ENCODE measurements at regions not wholly inside any gene's neighbourhood (a gene's known extent, or its start where the extent isn't known, plus 50 kb on each side); places are given as distances from the start of the nearest gene placed in this dataset.

DNA sequence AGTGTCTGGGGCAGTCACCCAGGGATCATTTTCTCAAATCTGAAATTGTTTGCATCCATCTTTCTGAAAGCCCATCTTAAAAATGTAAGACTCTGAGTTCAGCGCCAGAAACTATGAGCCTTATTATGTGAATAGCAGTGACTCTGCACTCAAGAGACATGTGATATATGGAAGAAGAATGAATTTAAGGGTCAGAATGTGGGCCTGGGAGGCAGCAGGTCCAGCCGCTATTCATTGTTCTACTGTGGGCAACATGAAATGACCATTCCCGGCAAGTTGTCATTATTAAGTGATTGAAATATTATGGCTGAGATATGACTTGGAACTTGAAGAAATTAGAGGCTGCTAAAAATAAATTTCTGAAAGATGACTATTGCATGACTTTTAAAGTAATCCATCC is 228.6 kb upstream of the ARRDC4 start:
- Histone ChIP-seq H3K4me3 (no peak overlapping the region), H3K9me3 (no peaks in the 10 kb centered on the region), H3K4me1 (peaks cover 0 to 8% (median 0%) of the 10 kb centered on the region in 12 donors), H3K36me3 (no peaks in the 10 kb centered on the region), H3K27me3 (peaks cover 0 to 4% (median 0%) of the 10 kb centered on the region in 9 donors), H3K27ac (no peak overlapping the region)
- intact Hi-C loops (cut with DNase I) = no loop called here
- TF ChIP-seq, protein P1, sequence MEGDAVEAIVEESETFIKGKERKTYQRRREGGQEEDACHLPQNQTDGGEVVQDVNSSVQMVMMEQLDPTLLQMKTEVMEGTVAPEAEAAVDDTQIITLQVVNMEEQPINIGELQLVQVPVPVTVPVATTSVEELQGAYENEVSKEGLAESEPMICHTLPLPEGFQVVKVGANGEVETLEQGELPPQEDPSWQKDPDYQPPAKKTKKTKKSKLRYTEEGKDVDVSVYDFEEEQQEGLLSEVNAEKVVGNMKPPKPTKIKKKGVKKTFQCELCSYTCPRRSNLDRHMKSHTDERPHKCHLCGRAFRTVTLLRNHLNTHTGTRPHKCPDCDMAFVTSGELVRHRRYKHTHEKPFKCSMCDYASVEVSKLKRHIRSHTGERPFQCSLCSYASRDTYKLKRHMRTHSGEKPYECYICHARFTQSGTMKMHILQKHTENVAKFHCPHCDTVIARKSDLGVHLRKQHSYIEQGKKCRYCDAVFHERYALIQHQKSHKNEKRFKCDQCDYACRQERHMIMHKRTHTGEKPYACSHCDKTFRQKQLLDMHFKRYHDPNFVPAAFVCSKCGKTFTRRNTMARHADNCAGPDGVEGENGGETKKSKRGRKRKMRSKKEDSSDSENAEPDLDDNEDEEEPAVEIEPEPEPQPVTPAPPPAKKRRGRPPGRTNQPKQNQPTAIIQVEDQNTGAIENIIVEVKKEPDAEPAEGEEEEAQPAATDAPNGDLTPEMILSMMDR (IDR thresholded peaks at IDR 0.05) = no peak
- no peak for TF ChIP-seq POLR2A (IDR thresholded peaks at IDR 0.05)
- WGBS, 4 donors = 90 to 98% (median 94%) methylated on average over 3 of the region's 3 CpGs
- ATAC-seq (no peak), DNase-seq (no peak)

DNA sequence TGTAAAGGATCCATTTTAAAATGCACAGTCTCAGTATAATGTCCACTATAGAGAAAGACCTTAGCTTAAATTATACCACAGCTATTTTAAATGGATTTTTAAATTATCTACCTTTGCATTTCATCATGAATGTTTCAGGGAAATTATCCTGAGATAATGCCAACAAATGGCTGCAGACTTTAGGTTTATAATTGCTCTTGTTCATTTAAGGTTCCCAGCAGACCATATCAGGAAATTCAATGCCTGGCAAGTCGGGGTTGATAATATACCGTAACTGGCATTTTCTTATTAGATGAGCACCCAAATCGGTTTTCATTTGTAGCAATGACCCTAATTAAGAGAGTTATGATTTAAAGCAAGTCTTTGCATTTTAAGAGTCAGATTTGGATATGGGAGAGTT is 227.1 kb upstream of the ARRDC4 start:
- no peak for ATAC-seq
- Histone ChIP-seq H3K27me3 (peaks cover 0 to 4% (median 0%) of the 10 kb centered on the region in 9 donors), H3K4me3 (no peak overlapping the region), H3K4me1 (peaks cover 0 to 8% (median 0%) of the 10 kb centered on the region in 12 donors), H3K9me3 (no peaks in the 10 kb centered on the region), H3K36me3 (no peaks in the 10 kb centered on the region), H3K27ac (no peak overlapping the region)
- DNase-seq = no peak
- intact Hi-C loops (cut with DNase I) = no loop called here
- 70 to 88% (median 84%) methylated on average over 3 of the region's 3 CpGs for WGBS, 4 donors
- no peak for TF ChIP-seq POLR2A (IDR thresholded peaks at IDR 0.05)

DNA sequence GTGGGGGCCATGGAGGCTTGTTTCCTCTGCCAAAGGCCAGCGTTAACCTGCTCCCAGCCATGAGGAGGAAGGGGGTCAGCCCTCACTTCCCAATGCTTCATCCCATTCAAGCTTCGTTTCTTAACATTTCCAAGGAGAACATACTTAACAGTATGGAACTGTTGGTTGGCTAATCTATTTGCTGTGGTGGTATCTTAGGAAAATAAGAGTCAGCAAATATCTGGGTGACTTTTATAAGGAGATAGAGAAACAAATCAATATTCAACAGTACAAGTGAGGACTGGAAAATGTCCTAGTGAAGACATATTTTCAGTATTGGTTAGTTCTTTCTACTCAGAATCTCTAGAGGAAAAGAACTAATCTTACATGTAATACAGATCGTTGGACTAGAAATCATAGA is 223.8 kb upstream of the ARRDC4 start:
- Histone ChIP-seq H3K27ac (no peak overlapping the region), H3K36me3 (no peaks in the 10 kb centered on the region), H3K27me3 (no peaks in the 10 kb centered on the region), H3K4me3 (no peak overlapping the region), H3K9me3 (no peaks in the 10 kb centered on the region), H3K4me1 (no peaks in the 10 kb centered on the region)
- no peak for TF ChIP-seq POLR2A (IDR thresholded peaks at IDR 0.05)
- TF ChIP-seq, protein P1 (IDR thresholded peaks at IDR 0.05) = no peak
- intact Hi-C loops (cut with DNase I) = no loop called here
- WGBS, 4 donors = 70 to 86% (median 79%) methylated on average over 3 of the region's 3 CpGs
- no peak for DNase-seq
- ATAC-seq = no peak

DNA sequence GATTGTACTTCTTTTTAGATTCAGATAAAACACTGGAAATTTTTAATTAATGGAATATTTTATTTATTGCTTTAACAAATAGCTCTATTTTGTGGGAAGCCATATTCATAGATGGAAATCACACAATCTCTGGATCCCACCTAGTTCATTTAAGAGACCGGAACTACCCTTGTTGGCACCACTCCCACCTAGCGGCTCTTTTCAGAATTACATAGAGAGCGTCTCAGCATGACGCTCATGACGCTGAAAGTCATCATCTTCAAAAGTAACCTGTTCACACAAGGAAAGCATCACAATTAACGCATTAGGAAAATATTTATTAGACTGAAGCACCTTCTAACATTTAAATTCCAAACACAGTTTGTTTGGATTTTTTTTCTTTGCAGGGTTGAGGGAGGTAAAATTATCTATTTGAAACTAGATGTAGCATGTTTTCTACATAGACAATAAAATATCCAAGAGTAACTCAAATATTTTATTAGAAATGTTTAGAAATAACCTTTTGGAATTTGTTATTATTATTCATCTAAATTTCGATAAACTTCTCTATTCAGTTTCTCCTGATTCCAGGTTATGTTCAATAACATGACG is 214.9 kb upstream of the ARRDC4 start:
- no peaks in the 10 kb centered on the region for H3K27me3 ChIP-seq
- H3K36me3 ChIP-seq = no peaks in the 10 kb centered on the region
- DNase-seq (peak in 2 of 5 donors; percentile 8 to 36), ATAC-seq (no peak)
- intact Hi-C loops (cut with DNase I) = loop anchor here in 1 of 10 donors (10.0 kb wide), 1 partner anchor 501 kb away; no protein-coding TSS in a partner anchor
- H3K4me3 ChIP-seq = no peak overlapping the region
- no peak overlapping the region for H3K27ac ChIP-seq
- TF ChIP-seq, protein P1 (IDR thresholded peaks at IDR 0.05) = peak; percentile 50 to 75 (median 60)
- no peak for TF ChIP-seq POLR2A (IDR thresholded peaks at IDR 0.05)
- peaks cover 0 to 4% (median 0%) of the 10 kb centered on the region in 12 donors for H3K9me3 ChIP-seq
- H3K4me1 ChIP-seq = no peaks in the 10 kb centered on the region
- WGBS, 4 donors = 44 to 54% (median 46%) methylated on average over 8 of the region's 8 CpGs

DNA sequence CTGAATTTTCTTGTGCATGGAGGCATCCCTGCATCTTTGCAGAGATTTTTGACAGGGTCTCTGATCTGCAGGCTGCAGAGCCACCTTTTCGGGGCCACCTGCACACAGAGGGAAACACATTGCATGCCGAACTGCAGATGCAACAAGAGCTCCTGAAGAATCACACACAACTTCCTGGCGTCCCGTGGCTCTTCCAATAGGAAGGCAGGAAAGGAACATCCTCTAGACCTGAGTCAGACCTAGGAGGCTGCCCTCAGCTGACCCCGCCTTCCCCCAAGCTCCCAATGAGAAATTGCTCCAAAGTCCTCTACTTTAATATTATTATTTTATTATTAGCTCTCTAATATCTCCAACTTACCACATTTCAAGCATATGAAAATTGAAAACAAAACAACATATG is 213.2 kb upstream of the ARRDC4 start:
- Histone ChIP-seq H3K9me3 (peaks cover 0 to 4% (median 0%) of the 10 kb centered on the region in 12 donors), H3K27ac (no peak overlapping the region), H3K36me3 (no peaks in the 10 kb centered on the region), H3K4me1 (no peaks in the 10 kb centered on the region), H3K27me3 (no peaks in the 10 kb centered on the region), H3K4me3 (no peak overlapping the region)
- intact Hi-C loops (cut with DNase I) = loop anchor here in 1 of 10 donors (10.0 kb wide), 1 partner anchor 503 kb away; no protein-coding TSS in a partner anchor
- 58 to 73% (median 70%) methylated on average over 5 of the region's 5 CpGs for WGBS, 4 donors
- TF ChIP-seq POLR2A (IDR thresholded peaks at IDR 0.05) = no peak
- TF ChIP-seq, protein P1 (IDR thresholded peaks at IDR 0.05) = no peak
- no peak for DNase-seq
- no peak for ATAC-seq

Data from heart left ventricle (tissue), 16 donors.